ENCODE measurements at regions not wholly inside any gene's neighbourhood (a gene's known extent, or its start where the extent isn't known, plus 50 kb on each side); places are given as distances from the start of the nearest gene placed in this dataset.

DNA sequence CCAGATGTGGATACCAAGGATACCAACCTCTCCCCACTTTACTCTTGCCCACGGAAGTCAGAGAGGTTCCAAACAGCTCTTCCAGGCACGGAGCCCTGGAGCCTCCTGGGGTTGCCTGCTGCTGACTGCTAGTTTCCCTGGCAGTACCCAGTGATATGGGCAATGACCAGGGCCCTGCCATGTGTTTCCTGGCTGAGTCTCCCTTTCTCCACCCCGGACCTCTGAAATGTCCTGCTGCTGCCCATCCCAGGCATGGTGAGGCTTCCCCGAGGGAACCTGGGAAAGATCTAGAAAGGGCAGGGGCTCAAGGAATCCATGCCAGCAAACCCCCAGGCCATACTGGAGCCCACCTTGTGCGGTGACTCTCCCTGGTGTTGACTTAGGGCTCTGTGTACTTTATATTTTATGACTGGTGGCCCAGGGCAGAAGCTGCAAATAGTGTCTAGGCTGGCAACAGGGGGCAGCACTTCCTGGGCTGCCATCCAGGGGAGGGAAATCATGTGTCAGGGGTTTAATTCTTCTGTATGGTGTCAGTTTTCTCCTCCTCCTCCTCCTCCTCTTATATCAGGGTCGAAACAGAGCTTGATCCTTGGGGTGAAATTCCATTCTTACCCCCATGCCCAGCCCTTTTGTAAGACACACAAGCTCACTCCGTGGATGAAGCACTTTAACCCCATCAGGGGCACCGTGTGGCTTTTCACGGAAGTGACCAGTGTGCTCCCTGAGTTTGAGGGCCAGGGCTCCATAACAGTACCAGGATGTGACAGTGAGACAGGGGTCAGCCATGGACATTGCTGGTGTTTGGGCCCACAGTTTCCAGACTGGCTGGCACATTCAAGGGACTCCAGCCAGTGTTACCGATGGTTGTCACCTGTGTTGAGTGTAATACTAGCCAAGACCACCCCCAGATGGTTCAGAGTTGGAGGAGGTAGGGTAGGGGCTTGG is 62.4 kb upstream of the GDF10 start:
- H3K4me3 ChIP-seq (IDR thresholded peaks at IDR 0.05; ENCODE audit: insufficient read depth, low read depth, low read length), result no peak overlapping the region
- H2AFZ ChIP-seq (ENCODE audit: low read depth), result no peak overlapping the region
- no peak overlapping the region for H3K4me2 ChIP-seq
- no peaks in the 10 kb centered on the region for H3K27me3 ChIP-seq (ENCODE audit: insufficient read depth, low read depth)
- no peak overlapping the region for H3K9ac ChIP-seq
- no peaks in the 10 kb centered on the region for H3K79me2 ChIP-seq (ENCODE audit: insufficient read depth, low read depth)
- no peaks in the 10 kb centered on the region for H3K4me1 ChIP-seq (ENCODE audit: low read depth, poor library complexity, severe bottlenecking)
- no peak overlapping the region for H3K27ac ChIP-seq
- H3K36me3 ChIP-seq (ENCODE audit: insufficient read depth), result no peaks in the 10 kb centered on the region
- TF ChIP-seq, protein P1, sequence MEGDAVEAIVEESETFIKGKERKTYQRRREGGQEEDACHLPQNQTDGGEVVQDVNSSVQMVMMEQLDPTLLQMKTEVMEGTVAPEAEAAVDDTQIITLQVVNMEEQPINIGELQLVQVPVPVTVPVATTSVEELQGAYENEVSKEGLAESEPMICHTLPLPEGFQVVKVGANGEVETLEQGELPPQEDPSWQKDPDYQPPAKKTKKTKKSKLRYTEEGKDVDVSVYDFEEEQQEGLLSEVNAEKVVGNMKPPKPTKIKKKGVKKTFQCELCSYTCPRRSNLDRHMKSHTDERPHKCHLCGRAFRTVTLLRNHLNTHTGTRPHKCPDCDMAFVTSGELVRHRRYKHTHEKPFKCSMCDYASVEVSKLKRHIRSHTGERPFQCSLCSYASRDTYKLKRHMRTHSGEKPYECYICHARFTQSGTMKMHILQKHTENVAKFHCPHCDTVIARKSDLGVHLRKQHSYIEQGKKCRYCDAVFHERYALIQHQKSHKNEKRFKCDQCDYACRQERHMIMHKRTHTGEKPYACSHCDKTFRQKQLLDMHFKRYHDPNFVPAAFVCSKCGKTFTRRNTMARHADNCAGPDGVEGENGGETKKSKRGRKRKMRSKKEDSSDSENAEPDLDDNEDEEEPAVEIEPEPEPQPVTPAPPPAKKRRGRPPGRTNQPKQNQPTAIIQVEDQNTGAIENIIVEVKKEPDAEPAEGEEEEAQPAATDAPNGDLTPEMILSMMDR (conservative IDR thresholded peaks at IDR 0.05; ENCODE audit: low read depth, low read length), result no peak
- no peaks in the 10 kb centered on the region for H4K20me1 ChIP-seq (ENCODE audit: insufficient read depth)

DNA sequence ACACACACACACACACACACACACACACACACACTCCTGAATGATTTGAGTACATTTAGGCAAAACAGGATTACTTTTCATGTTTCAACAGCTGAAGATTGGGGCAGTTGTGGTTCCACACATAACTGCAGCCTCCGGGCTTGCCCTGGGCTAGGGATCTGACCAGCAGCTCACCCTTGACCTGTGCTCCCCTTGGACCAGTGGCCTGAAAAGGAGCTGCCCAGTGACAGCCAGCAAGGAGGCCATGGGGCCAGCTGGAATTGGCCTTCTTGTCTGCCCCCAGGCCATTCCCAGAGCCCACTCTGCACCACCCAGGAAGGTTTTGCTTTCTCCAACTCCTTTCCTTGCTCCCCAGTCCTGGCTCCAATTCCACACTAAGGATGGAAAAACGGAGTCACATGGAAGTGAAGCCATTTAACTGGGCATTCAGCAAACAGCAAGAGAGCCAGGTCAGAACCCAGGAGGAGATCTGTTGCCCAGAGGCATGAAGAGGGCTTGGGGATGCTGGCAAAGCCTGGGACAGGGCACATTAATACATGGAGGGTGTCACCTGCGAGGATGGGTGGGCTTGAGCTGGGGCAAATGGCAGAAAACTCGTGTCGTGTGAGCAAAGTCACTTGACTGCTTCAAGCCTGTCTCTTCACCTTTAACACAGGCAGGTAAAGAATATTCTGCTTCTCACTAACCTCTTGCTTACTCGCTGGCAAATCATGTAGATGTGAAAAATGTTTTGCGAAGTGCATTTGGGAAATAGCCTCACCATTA is 61.5 kb upstream of the GDF10 start:
- TF ChIP-seq, protein P1 (conservative IDR thresholded peaks at IDR 0.05; ENCODE audit: low read depth, low read length), result no peak
- no peaks in the 10 kb centered on the region for H4K20me1 ChIP-seq (ENCODE audit: insufficient read depth)
- H3K9ac ChIP-seq, result no peak overlapping the region
- H3K4me1 ChIP-seq (ENCODE audit: low read depth, poor library complexity, severe bottlenecking), result no peaks in the 10 kb centered on the region
- no peaks in the 10 kb centered on the region for H3K27me3 ChIP-seq (ENCODE audit: insufficient read depth, low read depth)
- no peaks in the 10 kb centered on the region for H3K36me3 ChIP-seq (ENCODE audit: insufficient read depth)
- H3K4me2 ChIP-seq, result no peak overlapping the region
- H3K27ac ChIP-seq, result no peak overlapping the region
- H3K79me2 ChIP-seq (ENCODE audit: insufficient read depth, low read depth), result no peaks in the 10 kb centered on the region
- H2AFZ ChIP-seq (ENCODE audit: low read depth), result no peak overlapping the region
- H3K4me3 ChIP-seq (IDR thresholded peaks at IDR 0.05; ENCODE audit: insufficient read depth, low read depth, low read length), result no peak overlapping the region

DNA sequence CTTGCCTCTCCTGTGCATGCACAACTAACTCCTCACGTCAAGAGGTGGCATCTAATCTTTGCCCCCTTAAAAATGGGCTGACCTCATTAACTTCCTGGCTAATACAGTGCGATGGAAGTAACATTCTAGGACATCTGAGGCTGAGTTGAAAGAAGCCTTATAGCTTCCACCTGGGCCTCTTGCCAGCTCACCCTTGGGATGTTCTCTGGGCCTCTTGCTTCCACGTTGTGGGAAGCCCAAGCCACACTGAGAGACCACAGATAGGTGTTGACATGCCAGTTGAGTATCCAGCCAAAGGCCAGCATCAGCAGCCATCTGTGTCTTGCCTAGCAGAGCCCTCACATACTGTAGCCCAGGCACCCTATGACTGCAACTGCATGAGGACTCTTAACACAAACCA is 60.8 kb upstream of the GDF10 start:
- no peaks in the 10 kb centered on the region for H3K79me2 ChIP-seq (ENCODE audit: insufficient read depth, low read depth)
- H2AFZ ChIP-seq (ENCODE audit: low read depth), result no peak overlapping the region
- no peak overlapping the region for H3K9ac ChIP-seq
- no peak overlapping the region for H3K4me2 ChIP-seq
- H3K27me3 ChIP-seq (ENCODE audit: insufficient read depth, low read depth), result no peaks in the 10 kb centered on the region
- H3K4me3 ChIP-seq (IDR thresholded peaks at IDR 0.05; ENCODE audit: insufficient read depth, low read depth, low read length), result no peak overlapping the region
- TF ChIP-seq, protein P1 (conservative IDR thresholded peaks at IDR 0.05; ENCODE audit: low read depth, low read length), result no peak
- no peaks in the 10 kb centered on the region for H4K20me1 ChIP-seq (ENCODE audit: insufficient read depth)
- H3K27ac ChIP-seq, result no peak overlapping the region
- no peaks in the 10 kb centered on the region for H3K4me1 ChIP-seq (ENCODE audit: low read depth, poor library complexity, severe bottlenecking)
- H3K36me3 ChIP-seq (ENCODE audit: insufficient read depth), result no peaks in the 10 kb centered on the region

DNA sequence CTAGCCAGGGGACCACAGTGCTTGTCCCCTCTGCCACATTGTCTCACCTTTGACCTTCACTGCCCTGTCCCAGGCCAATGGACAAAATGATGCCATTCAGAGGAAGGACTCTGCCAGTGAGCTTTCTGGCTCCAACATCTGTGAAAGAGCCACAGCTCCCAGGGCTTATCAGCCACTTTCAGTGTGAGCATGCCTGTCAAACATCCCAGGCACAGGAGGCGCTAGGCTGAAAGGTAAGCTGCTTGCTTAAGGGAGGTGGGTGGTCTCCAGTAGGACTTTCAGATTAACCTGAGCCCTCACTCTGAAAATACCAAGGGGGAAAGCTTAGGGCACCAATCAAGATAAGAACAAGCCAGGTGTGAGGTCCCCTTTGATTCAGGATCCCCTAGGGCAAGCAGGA is 59.8 kb upstream of the GDF10 start:
- no peak overlapping the region for H3K4me3 ChIP-seq (IDR thresholded peaks at IDR 0.05; ENCODE audit: insufficient read depth, low read depth, low read length)
- H3K27ac ChIP-seq, result no peak overlapping the region
- H3K79me2 ChIP-seq (ENCODE audit: insufficient read depth, low read depth), result no peaks in the 10 kb centered on the region
- no peaks in the 10 kb centered on the region for H4K20me1 ChIP-seq (ENCODE audit: insufficient read depth)
- no peaks in the 10 kb centered on the region for H3K36me3 ChIP-seq (ENCODE audit: insufficient read depth)
- no peak overlapping the region for H3K9ac ChIP-seq
- no peak overlapping the region for H3K4me2 ChIP-seq
- H2AFZ ChIP-seq (ENCODE audit: low read depth), result no peak overlapping the region
- no peaks in the 10 kb centered on the region for H3K27me3 ChIP-seq (ENCODE audit: insufficient read depth, low read depth)
- TF ChIP-seq, protein P1 (conservative IDR thresholded peaks at IDR 0.05; ENCODE audit: low read depth, low read length), result no peak
- H3K4me1 ChIP-seq (ENCODE audit: low read depth, poor library complexity, severe bottlenecking), result no peaks in the 10 kb centered on the region
